ENCODE measurements at regions not wholly inside any gene's neighbourhood (a gene's known extent, or its start where the extent isn't known, plus 50 kb on each side); places are given as distances from the start of the nearest gene placed in this dataset.

GRCh38 chr1:94614168-94614815 lies 72.7 kb upstream of the F3 start:
- DNase-seq (ENCODE audit: low read depth) = no peak
- no peak for TF ChIP-seq CTCF (IDR thresholded peaks at IDR 0.05; ENCODE audit: insufficient read depth, low read length)
- H3K4me3 ChIP-seq (ENCODE audit: low read depth, low read length) = no peak overlapping the region

GRCh38 chr1:94612525-94613204 lies 71.1 kb upstream of the F3 start:
- no peak overlapping the region for H3K4me3 ChIP-seq (ENCODE audit: low read depth, low read length)
- no peak for DNase-seq (ENCODE audit: low read depth)
- no peak for TF ChIP-seq CTCF (IDR thresholded peaks at IDR 0.05; ENCODE audit: insufficient read depth, low read length)

DNA sequence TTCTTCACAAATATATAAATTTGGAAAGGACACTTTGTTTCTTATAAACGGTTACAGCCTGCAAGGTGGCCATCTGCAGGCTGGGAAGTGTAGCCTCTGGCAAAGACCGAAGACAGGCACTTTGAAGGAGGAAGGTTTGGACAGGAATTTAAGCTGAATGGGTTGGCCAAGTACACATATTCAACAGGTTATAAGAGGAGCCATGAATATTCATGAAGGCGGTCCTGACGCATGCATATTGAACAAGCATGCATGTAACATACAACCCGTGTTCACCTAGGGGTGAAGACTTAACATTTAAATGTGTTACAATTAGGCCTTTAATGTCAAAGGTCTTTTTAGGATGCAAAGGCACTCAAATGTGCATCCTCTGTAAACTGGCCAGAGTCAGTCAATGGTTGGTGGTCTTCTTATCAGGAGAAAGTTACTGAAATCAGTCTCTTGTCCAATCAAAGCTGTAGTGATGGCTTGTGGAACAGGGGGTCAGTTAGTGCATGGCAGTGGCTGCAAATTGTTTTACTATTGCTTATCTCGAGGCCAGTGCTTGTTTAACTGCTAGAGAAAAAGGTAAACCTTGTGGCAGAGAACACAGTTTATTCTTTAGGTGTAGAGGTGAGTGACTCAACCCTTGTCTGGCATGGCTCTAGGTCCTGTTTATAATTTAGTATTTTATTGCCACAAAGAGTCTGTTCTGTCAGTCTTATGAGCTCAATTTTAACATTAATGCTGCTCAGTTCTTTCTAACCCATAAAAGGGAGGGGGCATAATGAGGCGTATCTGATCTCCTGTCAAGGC lies 70.3 kb upstream of the F3 start:
- DNase-seq (ENCODE audit: low read depth) = no peak
- H3K4me3 ChIP-seq (ENCODE audit: low read depth, low read length) = no peak overlapping the region
- no peak for TF ChIP-seq CTCF (IDR thresholded peaks at IDR 0.05; ENCODE audit: insufficient read depth, low read length)

GRCh38 chr1:94609619-94610018 lies 68.1 kb upstream of the F3 start:
- no peak for DNase-seq (ENCODE audit: low read depth)
- TF ChIP-seq CTCF (IDR thresholded peaks at IDR 0.05; ENCODE audit: insufficient read depth, low read length) = no peak
- H3K4me3 ChIP-seq (ENCODE audit: low read depth, low read length) = no peak overlapping the region

- DNase-seq (ENCODE audit: low read depth) = no peak
- no peak for TF ChIP-seq CTCF (IDR thresholded peaks at IDR 0.05; ENCODE audit: insufficient read depth, low read length)
- H3K4me3 ChIP-seq (ENCODE audit: low read depth, low read length) = no peak overlapping the region
Observed at GRCh38 chr1:94608852-94609530, 67.4 kb upstream of the F3 start.

DNA sequence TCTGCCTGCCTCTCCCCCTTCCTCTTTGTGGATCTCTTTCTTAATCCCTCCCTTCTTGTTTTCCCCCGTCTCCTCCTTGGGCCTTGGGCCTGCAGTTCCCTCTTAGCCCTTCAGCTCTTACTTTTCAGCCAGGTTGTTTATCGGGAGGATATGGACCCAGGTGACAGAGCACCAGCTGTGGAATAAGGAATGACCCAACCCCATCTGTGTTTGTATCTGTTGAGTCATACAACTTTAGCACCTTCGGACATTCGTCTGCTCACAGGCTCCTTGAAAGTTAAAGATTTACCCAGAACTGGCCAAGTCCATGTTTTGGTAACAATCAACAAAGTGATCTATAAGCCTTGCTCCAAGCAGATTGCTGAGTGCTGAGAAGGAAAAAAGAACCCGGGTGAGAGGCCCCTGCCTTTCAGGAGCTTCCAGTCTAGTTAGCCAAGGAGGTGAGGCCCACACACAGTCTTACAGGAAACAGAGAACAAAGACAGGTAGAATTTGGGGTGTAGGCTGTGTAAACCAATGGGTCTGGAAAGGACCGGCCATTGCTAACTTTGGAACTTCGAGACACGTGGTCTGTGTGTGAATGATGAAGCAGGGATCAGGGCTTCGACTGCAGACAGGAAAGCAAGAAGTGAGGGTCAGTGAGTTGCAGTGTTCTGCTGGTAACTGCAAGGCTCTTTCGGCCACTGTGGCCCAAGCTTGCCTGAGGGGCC lies 66.7 kb upstream of the F3 start:
- no peak for DNase-seq (ENCODE audit: low read depth)
- TF ChIP-seq CTCF (IDR thresholded peaks at IDR 0.05; ENCODE audit: insufficient read depth, low read length) = no peak
- no peak overlapping the region for H3K4me3 ChIP-seq (ENCODE audit: low read depth, low read length)

All from fibroblast of the aortic adventitia (primary cell).